ENCODE measurements at regions not wholly inside any gene's neighbourhood (a gene's known extent, or its start where the extent isn't known, plus 50 kb on each side); places are given as distances from the start of the nearest gene placed in this dataset.

DNA sequence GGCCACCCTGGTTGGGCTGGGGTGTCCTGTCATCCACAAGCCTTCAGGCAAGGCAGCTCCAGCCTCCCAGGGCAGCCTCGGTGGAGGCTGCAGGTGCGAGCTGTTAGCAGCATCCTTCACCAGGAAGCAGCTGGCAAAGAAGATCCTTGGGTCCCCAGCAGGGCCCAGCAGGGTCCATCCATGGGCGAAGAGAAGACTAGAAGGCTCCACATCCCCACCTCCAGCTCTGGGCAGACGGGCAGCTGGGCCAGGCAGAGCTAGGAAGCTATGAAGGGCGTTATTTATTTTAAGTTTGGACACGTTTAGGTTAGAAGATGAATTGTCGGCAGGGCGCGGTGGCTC, 348.5 kb downstream of the TCERG1L start:
- TF ChIP-seq, protein P1, sequence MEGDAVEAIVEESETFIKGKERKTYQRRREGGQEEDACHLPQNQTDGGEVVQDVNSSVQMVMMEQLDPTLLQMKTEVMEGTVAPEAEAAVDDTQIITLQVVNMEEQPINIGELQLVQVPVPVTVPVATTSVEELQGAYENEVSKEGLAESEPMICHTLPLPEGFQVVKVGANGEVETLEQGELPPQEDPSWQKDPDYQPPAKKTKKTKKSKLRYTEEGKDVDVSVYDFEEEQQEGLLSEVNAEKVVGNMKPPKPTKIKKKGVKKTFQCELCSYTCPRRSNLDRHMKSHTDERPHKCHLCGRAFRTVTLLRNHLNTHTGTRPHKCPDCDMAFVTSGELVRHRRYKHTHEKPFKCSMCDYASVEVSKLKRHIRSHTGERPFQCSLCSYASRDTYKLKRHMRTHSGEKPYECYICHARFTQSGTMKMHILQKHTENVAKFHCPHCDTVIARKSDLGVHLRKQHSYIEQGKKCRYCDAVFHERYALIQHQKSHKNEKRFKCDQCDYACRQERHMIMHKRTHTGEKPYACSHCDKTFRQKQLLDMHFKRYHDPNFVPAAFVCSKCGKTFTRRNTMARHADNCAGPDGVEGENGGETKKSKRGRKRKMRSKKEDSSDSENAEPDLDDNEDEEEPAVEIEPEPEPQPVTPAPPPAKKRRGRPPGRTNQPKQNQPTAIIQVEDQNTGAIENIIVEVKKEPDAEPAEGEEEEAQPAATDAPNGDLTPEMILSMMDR (IDR thresholded peaks at IDR 0.05): no peak
- no peak for TF ChIP-seq POLR2A (IDR thresholded peaks at IDR 0.05)
- TF ChIP-seq EP300 (IDR thresholded peaks at IDR 0.05): no peak
